ENCODE measurements at regions not wholly inside any gene's neighbourhood (a gene's known extent, or its start where the extent isn't known, plus 50 kb on each side); places are given as distances from the start of the nearest gene placed in this dataset.

DNA sequence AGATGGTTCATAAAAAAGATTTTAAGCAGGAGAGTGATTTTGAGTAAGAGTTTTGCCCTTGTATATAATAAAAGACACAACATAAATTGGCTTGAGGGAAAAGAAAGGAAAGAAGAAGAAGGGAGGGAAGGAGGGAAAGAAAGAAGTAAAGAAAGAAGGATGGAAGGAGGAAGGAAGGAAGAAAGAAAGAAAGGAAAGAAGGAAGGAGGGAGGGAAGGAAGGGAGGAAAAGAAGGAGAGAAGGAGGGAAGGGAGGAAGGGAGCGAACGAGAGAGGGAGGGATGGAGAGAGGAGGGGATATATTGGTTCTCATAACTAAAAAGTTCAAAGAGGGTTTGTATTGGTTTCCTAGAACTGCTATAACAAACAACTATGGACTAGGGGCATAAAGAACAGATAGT, 62.2 kb upstream of the PAX7 start:
- no peaks in the 10 kb centered on the region for H3K79me1 ChIP-seq (ENCODE audit: low read depth, low read length)
- no peaks in the 10 kb centered on the region; a peak in 2 of 7 replicates for H3K4me1 ChIP-seq (replicated peaks in 1 of 4; ENCODE audit: control insufficient read depth in 3 of 4, insufficient read depth in 4 of 4, low read length in 3 of 4)
- TF ChIP-seq NANOG (IDR thresholded peaks at IDR 0.05; ENCODE audit: insufficient read depth, low read depth, low read length, poor library complexity, severe bottlenecking): no peak
- no peak for TF ChIP-seq ASH2L (IDR thresholded peaks at IDR 0.05; ENCODE audit: low read length)
- TF ChIP-seq SP1 (IDR thresholded peaks at IDR 0.05; ENCODE audit: low read depth, low read length): no peak
- TF ChIP-seq, protein P1, sequence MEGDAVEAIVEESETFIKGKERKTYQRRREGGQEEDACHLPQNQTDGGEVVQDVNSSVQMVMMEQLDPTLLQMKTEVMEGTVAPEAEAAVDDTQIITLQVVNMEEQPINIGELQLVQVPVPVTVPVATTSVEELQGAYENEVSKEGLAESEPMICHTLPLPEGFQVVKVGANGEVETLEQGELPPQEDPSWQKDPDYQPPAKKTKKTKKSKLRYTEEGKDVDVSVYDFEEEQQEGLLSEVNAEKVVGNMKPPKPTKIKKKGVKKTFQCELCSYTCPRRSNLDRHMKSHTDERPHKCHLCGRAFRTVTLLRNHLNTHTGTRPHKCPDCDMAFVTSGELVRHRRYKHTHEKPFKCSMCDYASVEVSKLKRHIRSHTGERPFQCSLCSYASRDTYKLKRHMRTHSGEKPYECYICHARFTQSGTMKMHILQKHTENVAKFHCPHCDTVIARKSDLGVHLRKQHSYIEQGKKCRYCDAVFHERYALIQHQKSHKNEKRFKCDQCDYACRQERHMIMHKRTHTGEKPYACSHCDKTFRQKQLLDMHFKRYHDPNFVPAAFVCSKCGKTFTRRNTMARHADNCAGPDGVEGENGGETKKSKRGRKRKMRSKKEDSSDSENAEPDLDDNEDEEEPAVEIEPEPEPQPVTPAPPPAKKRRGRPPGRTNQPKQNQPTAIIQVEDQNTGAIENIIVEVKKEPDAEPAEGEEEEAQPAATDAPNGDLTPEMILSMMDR (IDR thresholded peaks at IDR 0.05; ENCODE audit: control extremely low read depth in 1 of 3, insufficient read depth in 1 of 3, low read depth in 1 of 3, low read length in 3 of 3): no peak
- no peak for TF ChIP-seq HDAC6 (IDR thresholded peaks at IDR 0.05; ENCODE audit: low read depth, low read length)
- no peak for TF ChIP-seq TCF12 (IDR thresholded peaks at IDR 0.05; ENCODE audit: low read depth, low read length)
- no peak for TF ChIP-seq SRF (IDR thresholded peaks at IDR 0.05; ENCODE audit: low read depth, low read length)
- TF ChIP-seq, protein P2, sequence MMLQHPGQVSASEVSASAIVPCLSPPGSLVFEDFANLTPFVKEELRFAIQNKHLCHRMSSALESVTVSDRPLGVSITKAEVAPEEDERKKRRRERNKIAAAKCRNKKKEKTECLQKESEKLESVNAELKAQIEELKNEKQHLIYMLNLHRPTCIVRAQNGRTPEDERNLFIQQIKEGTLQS (IDR thresholded peaks at IDR 0.05; ENCODE audit: insufficient read depth, low read depth, low read length): no peak
- no peak for TF ChIP-seq JUN (IDR thresholded peaks at IDR 0.05; ENCODE audit: low read depth, low read length)
- H4K8ac ChIP-seq (ENCODE audit: extremely low read depth, insufficient read depth, low read length): no peak overlapping the region
- H3K18ac ChIP-seq (ENCODE audit: extremely low read depth, low read length): no peak overlapping the region
- H4K20me1 ChIP-seq (replicated peaks in 1 of 2; ENCODE audit: control insufficient read depth in 1 of 2, insufficient read depth in 2 of 2, low read length in 2 of 2): no peaks in the 10 kb centered on the region
- no peak overlapping the region for H4K91ac ChIP-seq (replicated peaks; ENCODE audit: insufficient read length, low read length)
- H3K9me3 ChIP-seq (ENCODE audit: insufficient read depth in 2 of 2, low read depth in 1 of 2, low read length in 1 of 2): no peaks in the 10 kb centered on the region
- H3K4me3 ChIP-seq (ENCODE audit: extremely low read depth in 1 of 4, insufficient read depth in 2 of 4, low read depth in 3 of 4, low read length in 4 of 4): no peak overlapping the region
- H3K4me2 ChIP-seq (ENCODE audit: insufficient read depth in 1 of 2, low read depth in 2 of 2, low read length in 2 of 2): no peak overlapping the region
- no peak overlapping the region for H2BK5ac ChIP-seq (ENCODE audit: low read depth, low read length)
- CTCF ChIA-PET (ENCODE audit: partially characterized antibody): interaction anchor here (0.8 to 50.4 kb wide), 3 partner anchors 3 to 398 kb away, joined by 3 to 984 read pairs (median 984); no protein-coding TSS in a partner anchor
- H2BK15ac ChIP-seq (ENCODE audit: low read length): no peak overlapping the region
- no peak overlapping the region for H3K4ac ChIP-seq (replicated peaks; ENCODE audit: insufficient read length, low read depth, low read length)
- DNase-seq (ENCODE audit: low read depth in 1 of 2, low spot score in 2 of 2) (no peak), FAIRE-seq (no peak)
- H2BK12ac ChIP-seq (ENCODE audit: low read depth, low read length): no peak overlapping the region
- H2BK20ac ChIP-seq (ENCODE audit: low read length): 0 out of 2 replicates have a peak overlapping the region, but pooled peaks have one; percentile 48
- H2AK5ac ChIP-seq (ENCODE audit: low read depth, low read length): no peak overlapping the region
- H2AFZ ChIP-seq (ENCODE audit: low read length): no peak overlapping the region
- WGBS, 2 experiments (ENCODE audit: extremely low coverage in 1 of 2, insufficient coverage in 1 of 2, insufficient read length in 1 of 2, insufficient replicate concordance in 2 of 2, low coverage in 1 of 2, low lambda C conversion rate in 2 of 2, missing lambda C conversion rate in 1 of 2): 88 to 100% methylated on average over 2 of the region's 2 CpGs
- no peak overlapping the region for H3K14ac ChIP-seq (ENCODE audit: insufficient read length)
- no peak overlapping the region for H3K56ac ChIP-seq (replicated peaks; ENCODE audit: insufficient read length, low read depth, low read length)
- no peak overlapping the region for H2BK120ac ChIP-seq (replicated peaks; ENCODE audit: low read depth, low read length)
- POLR2A ChIA-PET (ENCODE audit: partially characterized antibody): no interaction called here
- H3K27me3 ChIP-seq (replicated peaks in 1 of 4; ENCODE audit: control insufficient read depth in 3 of 4, extremely low read depth in 1 of 4, insufficient read depth in 3 of 4, low read length in 3 of 4): no peaks in the 10 kb centered on the region; a peak in 1 of 7 replicates
- no peak overlapping the region for H3K23ac ChIP-seq (ENCODE audit: insufficient read length)
- H3K36me3 ChIP-seq (ENCODE audit: control insufficient read depth in 2 of 4, insufficient read depth in 4 of 4, low read length in 3 of 4): no peaks in the 10 kb centered on the region
- H3K9ac ChIP-seq (replicated peaks in 1 of 4; ENCODE audit: extremely low read depth in 1 of 4, low read depth in 3 of 4, low read length in 3 of 4): no peak overlapping the region
- H3K79me2 ChIP-seq (ENCODE audit: control insufficient read depth in 1 of 2, insufficient read depth in 2 of 2, low read length in 2 of 2): no peaks in the 10 kb centered on the region
- no peaks in the 10 kb centered on the region; the same call in 1 of the 2 replicates for H3K23me2 ChIP-seq (ENCODE audit: low read depth, low read length)
- H4K5ac ChIP-seq (ENCODE audit: insufficient read length, low read depth, low read length): no peak overlapping the region
- H3K27ac ChIP-seq (ENCODE audit: low read depth, low read length): no peak overlapping the region
